ENCODE measurements at regions not wholly inside any gene's neighbourhood (a gene's known extent, or its start where the extent isn't known, plus 50 kb on each side); places are given as distances from the start of the nearest gene placed in this dataset.

DNA sequence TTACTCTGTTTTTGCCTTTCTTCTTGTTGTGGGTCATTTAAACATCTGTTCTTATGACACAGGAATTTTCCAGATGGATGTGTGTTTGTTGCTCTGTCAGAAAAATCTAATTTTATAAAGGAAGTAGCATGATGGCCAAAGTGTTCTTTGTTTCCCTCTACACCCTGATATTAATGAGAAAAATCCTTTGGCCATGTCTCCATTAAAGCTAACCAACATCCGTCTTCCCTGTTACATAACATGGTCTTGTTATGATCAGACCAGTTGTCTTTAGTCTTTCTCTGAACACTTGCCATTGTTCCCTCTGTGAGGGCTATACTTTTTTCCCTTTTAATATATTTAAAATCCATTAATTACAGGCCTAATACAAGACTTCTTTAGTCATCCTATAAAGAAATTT lies 142.2 kb upstream of the SPRY2 start:
- Histone ChIP-seq H3K27me3 (ENCODE audit: control insufficient read depth, insufficient read depth, low read length) (no peaks in the 10 kb centered on the region), H2AK5ac (ENCODE audit: low read depth, low read length) (no peak overlapping the region), H3K14ac (replicated peaks; ENCODE audit: low read depth, low read length) (no peak overlapping the region), H2BK5ac (ENCODE audit: low read depth, low read length, poor library complexity, severe bottlenecking) (no peak overlapping the region), H3K9me1 (ENCODE audit: insufficient read depth, low read length) (no peaks in the 10 kb centered on the region), H2BK15ac (ENCODE audit: low read depth, low read length) (no peak overlapping the region), H3K79me1 (ENCODE audit: low read depth in 1 of 2, low read length in 2 of 2) (no peaks in the 10 kb centered on the region), H3K9me3 (ENCODE audit: control insufficient read depth, insufficient read depth, low read length) (no peaks in the 10 kb centered on the region), H3K4me3 (ENCODE audit: insufficient read depth, low read depth, low read length) (no peak overlapping the region), H3K56ac (ENCODE audit: extremely low read depth, insufficient read depth, low read length) (no peak overlapping the region), H3K27ac (ENCODE audit: insufficient read depth, low read length) (no peak overlapping the region), H3K4me2 (ENCODE audit: low read depth, low read length) (no peak overlapping the region), H2AFZ (replicated peaks; ENCODE audit: low read length, poor library complexity) (no peak overlapping the region), H3K23ac (ENCODE audit: low read depth, low read length) (no peak overlapping the region), H3K9ac (ENCODE audit: low read depth, low read length) (no peak overlapping the region), H4K20me1 (ENCODE audit: insufficient read depth, low read length) (no peaks in the 10 kb centered on the region), H3K4ac (ENCODE audit: low read depth, low read length) (no peak overlapping the region), H2BK120ac (ENCODE audit: low read depth, low read length) (no peak overlapping the region), H3K36me3 (ENCODE audit: control insufficient read depth, insufficient read depth, low read length) (no peaks in the 10 kb centered on the region), H4K8ac (ENCODE audit: low read depth in 2 of 2, low read length in 2 of 2) (no peak overlapping the region), H2BK20ac (ENCODE audit: low read depth, low read length) (no peak overlapping the region), H3K18ac (ENCODE audit: low read depth, low read length) (no peak overlapping the region), H2AK9ac (replicated peaks; ENCODE audit: low read depth, low read length, poor library complexity) (no peak overlapping the region), H3K4me1 (ENCODE audit: control insufficient read depth, insufficient read depth, low read length) (no peaks in the 10 kb centered on the region), H4K5ac (ENCODE audit: low read depth, low read length) (no peak overlapping the region), H4K91ac (ENCODE audit: insufficient read depth, low read depth, low read length) (no peak overlapping the region)
- ChIA-PET POLR2A (ENCODE audit: unreplicated experiment) (no interaction called here), CTCF (no interaction called here)
- in situ Hi-C loops (cut with MboI; ENCODE audit: low sequenced_read_pairs) = no loop called here
- dilution Hi-C loops (cut with HindIII; ENCODE audit: low sequenced_read_pairs, unreplicated experiment) = no loop called here
- no TSS peak for BruUV-seq (replicated peaks)
- no peak for DNase-seq
- intact Hi-C loops (cut with micrococcal nuclease) = no loop called here
- ATAC-seq (ENCODE audit: low read depth) = no peak
- TF ChIP-seq RFX5 (IDR thresholded peaks at IDR 0.05; ENCODE audit: low read depth, low read length) = no peak
- no peak for TF ChIP-seq RCOR1 (IDR thresholded peaks at IDR 0.05; ENCODE audit: insufficient replicate concordance, low read length)
- no peak for TF ChIP-seq BHLHE40 (IDR thresholded peaks at IDR 0.05; ENCODE audit: low read depth, low read length)
- WGBS, 2 experiments (ENCODE audit: extremely low coverage in 2 of 2, insufficient read length in 1 of 2) = no CpG with 5 or more reads among the region's 1 CpG

Data from IMR-90 (cell line).